Transverse colon (tissue), 4 donors: ENCODE measurements at regions not wholly inside any gene's neighbourhood (a gene's known extent, or its start where the extent isn't known, plus 50 kb on each side); places are given as distances from the start of the nearest gene placed in this dataset.

Experiments used
- DNase-seq: peaks from one replicate; pipeline ENCODE4 v3.0.0-alpha.2; 2019
- H3K27ac ChIP-seq, 4 donors: fragments of 200-600 bp; sonication (generic); 2 replicates each; pipeline ENCODE4 v1.5.1; 2016 to 2018; ENCODE audit warnings: inconsistent platforms in 4 of 4
- H3K27me3 ChIP-seq: fragments of 200-600 bp; sonication (generic); 2 replicates; pipeline ENCODE4 v1.5.1; 2017; ENCODE audit warnings: inconsistent platforms
- H3K36me3 ChIP-seq, 4 donors: fragments of 200-600 bp; sonication (generic); 2 replicates each; pipeline ENCODE4 v1.5.1; 2017 to 2019; ENCODE audit warnings: inconsistent platforms in 4 of 4
- H3K4me1 ChIP-seq, 4 donors: fragments of 200-600 bp; sonication (generic); 2 replicates each; pipeline ENCODE4 v1.5.1; 2017 to 2020; ENCODE audit warnings: inconsistent platforms in 4 of 4
- H3K4me3 ChIP-seq, 4 donors: fragments of 200-600 bp; sonication (generic); 1 replicate in 1 of 4; 2 replicates in 3 of 4; pipeline versions ENCODE4 v1.5.1 to v1.6.1; 2017 to 2019; ENCODE audit warnings: inconsistent platforms in 4 of 4
- H3K9me3 ChIP-seq, 2 donors: fragments of 200-600 bp; sonication (generic); 2 replicates each; pipeline ENCODE4 v1.5.1; 2017 to 2019; ENCODE audit warnings: inconsistent platforms in 2 of 2
- CTCF ChIP-seq, 5 experiments: fragments of 200-600 bp in 3 of 5; fragments of 450-650 bp in 2 of 5; sonication (generic) in 3 of 5; IDR thresholded peaks; 1 replicate in 2 of 5; 2 replicates in 3 of 5; pipeline ENCODE4 v1.5.1; 2016 to 2017; ENCODE audit warnings: antibody characterized with exemption in 5 of 5, inconsistent platforms in 3 of 5, mild to moderate bottlenecking in 2 of 5, moderate library complexity in 1 of 5
- EP300 ChIP-seq: sonication (generic); formaldehyde crosslinking; IDR thresholded peaks from one replicate; pipeline ENCODE4 v1.6.1; 2017; ENCODE audit warnings: antibody characterized with exemption, low read depth
- POLR2A ChIP-seq: fragments of 450-650 bp; IDR thresholded peaks from one replicate; pipeline ENCODE4 v1.6.1; 2016; ENCODE audit warnings: antibody characterized with exemption, mild to moderate bottlenecking, moderate library complexity
- POLR2AphosphoS5 ChIP-seq, 3 donors: sonication (generic); formaldehyde crosslinking; IDR thresholded peaks; one replicate each; pipeline ENCODE4 v1.6.1; 2016; ENCODE audit warnings: antibody characterized with exemption in 3 of 3
- WGBS, 2 donors: methylation state at CpG; one replicate each; pipeline ENCODE4 v1.1.5; 2018; ENCODE audit warnings: low coverage in 1 of 2; 5-methylcytosine and 5-hydroxymethylcytosine counted together
- in situ Hi-C, 4 donors: fragments of 200-750 bp; cut with MboI; loops; one replicate each; pipeline versions ENCODE4 v1.15.0 to v1.15.1; 2017; ENCODE audit warnings: low sequenced_read_pairs in 3 of 4, low pct_ligation_motif_present in 1 of 4, low pct_unique_long_range_greater_than_20kb in 1 of 4
- intact Hi-C: fragments of 100-400 bp; cut with DNase I; formaldehyde crosslinking; loops from one replicate; pipeline ENCODE4 v1.15.1; 2023; ENCODE audit warnings: low total_unique reads

- Histone ChIP-seq H3K27ac (no peak overlapping the region), H3K27me3 (no peaks in the 10 kb centered on the region), H3K4me1 (no peaks in the 10 kb centered on the region), H3K36me3 (no peaks in the 10 kb centered on the region), H3K4me3 (no peak overlapping the region), H3K9me3 (no peaks in the 10 kb centered on the region)
- intact Hi-C loops (no loop called here), in situ Hi-C loops (no loop called here)
- WGBS, 2 donors, result 75 to 78% methylated on average over 2 of the region's 2 CpGs
- TF ChIP-seq POLR2AphosphoS5 (IDR thresholded peaks at IDR 0.05) (no peak), EP300 (no peak), CTCF (IDR thresholded peaks at IDR 0.05) (no peak), POLR2A (no peak)
- DNase-seq, result no peak
Measured at GRCh38 chr13:22169473-22169872, 498.6 kb downstream of the FGF9 start.

- no peaks in the 10 kb centered on the region for H3K4me1 ChIP-seq
- H3K27ac ChIP-seq, result no peak overlapping the region
- no peaks in the 10 kb centered on the region for H3K27me3 ChIP-seq
- H3K36me3 ChIP-seq, result no peaks in the 10 kb centered on the region
- no peaks in the 10 kb centered on the region for H3K9me3 ChIP-seq
- intact Hi-C loops (no loop called here), in situ Hi-C loops (no loop called here)
- no peak for DNase-seq
- H3K4me3 ChIP-seq, result no peak overlapping the region
- WGBS, 2 donors, result 70% methylated on average over 2 of the region's 2 CpGs
- TF ChIP-seq POLR2AphosphoS5 (IDR thresholded peaks at IDR 0.05) (no peak), EP300 (no peak), CTCF (IDR thresholded peaks at IDR 0.05) (no peak), POLR2A (no peak)
Measured at GRCh38 chr13:22173610-22174009, 502.7 kb downstream of the FGF9 start.

GRCh38 chr13:22175241-22175640, 504.4 kb downstream of the FGF9 start:
- DNase-seq, result no peak
- TF ChIP-seq POLR2A, result no peak
- no peak for TF ChIP-seq POLR2AphosphoS5 (IDR thresholded peaks at IDR 0.05)
- no peak for TF ChIP-seq CTCF (IDR thresholded peaks at IDR 0.05)
- no peak for TF ChIP-seq EP300
- intact Hi-C loops, result no loop called here
- H3K27ac ChIP-seq, result no peak overlapping the region
- H3K27me3 ChIP-seq, result no peaks in the 10 kb centered on the region
- 75% methylated on average over 4 to 8 of the region's 8 CpGs for whole genome bisulfite sequencing, 2 donors
- no peak overlapping the region for H3K4me3 ChIP-seq
- H3K4me1 ChIP-seq, result no peaks in the 10 kb centered on the region
- no peaks in the 10 kb centered on the region for H3K36me3 ChIP-seq
- in situ Hi-C loops, result no loop called here
- H3K9me3 ChIP-seq, result no peaks in the 10 kb centered on the region

GRCh38 chr13:22175815-22176214, 504.9 kb downstream of the FGF9 start:
- in situ Hi-C loops, result no loop called here
- TF ChIP-seq POLR2AphosphoS5 (IDR thresholded peaks at IDR 0.05), result no peak
- no peak for TF ChIP-seq CTCF (IDR thresholded peaks at IDR 0.05)
- TF ChIP-seq POLR2A, result no peak
- TF ChIP-seq EP300, result no peak
- WGBS, 2 donors, result 91 to 100% methylated on average over 1 to 7 of the region's 7 CpGs
- no peaks in the 10 kb centered on the region for H3K36me3 ChIP-seq
- no peak overlapping the region for H3K27ac ChIP-seq
- H3K27me3 ChIP-seq, result no peaks in the 10 kb centered on the region
- intact Hi-C loops, result no loop called here
- H3K9me3 ChIP-seq, result no peaks in the 10 kb centered on the region
- no peaks in the 10 kb centered on the region for H3K4me1 ChIP-seq
- no peak for DNase-seq
- H3K4me3 ChIP-seq, result no peak overlapping the region
